Caco-2 (cell line): ENCODE measurements at regions not wholly inside any gene's neighbourhood (a gene's known extent, or its start where the extent isn't known, plus 50 kb on each side); places are given as distances from the start of the nearest gene placed in this dataset.
"Not testable (repeated sequence)": the region's sequence is repeated elsewhere in the genome, so short reads cannot be mapped to it uniquely, and the experiment has no call there.

Experiments
- BruUV-seq: library from RNA; stranded (reverse); fragments of 400-500 nt; replicated peaks from 2 replicates; lab custom pipeline; 2021; lab: Mats Ljungman, UMichigan
- CTCF ChIA-PET: fragments of 300-600 bp; sonication (Branson Sonifier 250); formaldehyde crosslinking; loops from one replicate; lab custom pipeline; 2022; ENCODE audit warnings: antibody characterized with exemption; lab: Charles Lee
- POLR2A ChIA-PET: fragments of 300-600 bp; sonication (Branson Sonifier 250); formaldehyde crosslinking; loops from one replicate; lab custom pipeline; 2022; ENCODE audit warnings: antibody characterized with exemption; lab: Charles Lee
- DNase-seq, 2 experiments: peaks; one replicate each; pipeline versions ENCODE4 v3.0.0 to v3.0.0-alpha.2; 2020 to 2022
- H3K27me3 ChIP-seq: replicated peaks from 2 replicates; pipeline ENCODE4 v1.6.0; 2011; ENCODE audit warnings: low read length; ENCODE audit not compliant: control insufficient read depth, insufficient read depth
- H3K36me3 ChIP-seq: 2 replicates; pipeline ENCODE4 v1.5.1; 2011; ENCODE audit warnings: low read length; ENCODE audit not compliant: control insufficient read depth, insufficient read depth
- H3K4me1 ChIP-seq: fragments of 250-450 bp; sonication (Bioruptor Pico); 2 replicates; pipeline ENCODE4 v1.5.1; 2020; ENCODE audit warnings: mild to moderate bottlenecking
- H3K4me3 ChIP-seq: 2 replicates; pipeline ENCODE4 v1.5.1; 2011; ENCODE audit warnings: low read depth, mild to moderate bottlenecking, control low read depth, low read length
- H3K9me3 ChIP-seq: fragments of 250-450 bp; sonication (Bioruptor Pico); 2 replicates; pipeline ENCODE4 v1.5.1; 2020; ENCODE audit warnings: mild to moderate bottlenecking, moderate library complexity
- H3K27ac Mint-ChIP-seq: one replicate; pipeline ENCODE4 v1.8.0; 2022; ENCODE audit warnings: mixed read lengths; ENCODE audit not compliant: unreplicated experiment
- H3K27me3 Mint-ChIP-seq: one replicate; pipeline ENCODE4 v1.8.0; 2022; ENCODE audit warnings: mixed read lengths; ENCODE audit not compliant: insufficient read depth, unreplicated experiment
- H3K36me3 Mint-ChIP-seq: one replicate; pipeline ENCODE4 v1.8.0; 2022; ENCODE audit warnings: mild to moderate bottlenecking, mixed read lengths; ENCODE audit not compliant: insufficient read depth, unreplicated experiment
- H3K4me1 Mint-ChIP-seq: one replicate; pipeline ENCODE4 v1.8.0; 2022; ENCODE audit warnings: low read depth, mixed read lengths; ENCODE audit not compliant: unreplicated experiment
- H3K4me3 Mint-ChIP-seq: one replicate; pipeline ENCODE4 v1.8.0; 2022; ENCODE audit warnings: mild to moderate bottlenecking, moderate library complexity, mixed read lengths; ENCODE audit not compliant: unreplicated experiment
- H3K9me3 Mint-ChIP-seq: one replicate; pipeline ENCODE4 v1.8.0; 2022; ENCODE audit warnings: mixed read lengths; ENCODE audit not compliant: unreplicated experiment
- intact Hi-C: fragments of 100-400 bp; cut with micrococcal nuclease; formaldehyde crosslinking; loops from one replicate; pipeline ENCODE4 v1.10.0; 2022; ENCODE audit not compliant: unreplicated experiment

- H3K36me3 Mint-ChIP-seq, BruUV-seq, POLR2A ChIA-PET: not testable (repeated sequence)
These were observed 51.0 kb downstream of the NPIPB11 start for GRCh38 chr16:29355339-29356059.

GRCh38 chr16:29354449-29354848 lies 52.1 kb downstream of the NPIPB11 start:
- H3K27ac Mint-ChIP-seq, H3K4me1 ChIP-seq, intact Hi-C loops, H3K9me3 ChIP-seq, POLR2A ChIA-PET, H3K27me3 ChIP-seq, H3K4me3 ChIP-seq, H3K4me3 Mint-ChIP-seq, H3K36me3 ChIP-seq, H3K36me3 Mint-ChIP-seq, H3K4me1 Mint-ChIP-seq, H3K9me3 Mint-ChIP-seq, CTCF ChIA-PET, H3K27me3 Mint-ChIP-seq, DNase-seq, BruUV-seq: not testable (repeated sequence)

More at GRCh38 chr16:29355339-29356059, 51.0 kb downstream of the NPIPB11 start:
- H3K36me3 ChIP-seq, H3K4me1 Mint-ChIP-seq, H3K4me3 Mint-ChIP-seq, H3K27me3 Mint-ChIP-seq, H3K9me3 ChIP-seq, intact Hi-C loops, DNase-seq, H3K27ac Mint-ChIP-seq, H3K27me3 ChIP-seq, CTCF ChIA-PET, H3K4me1 ChIP-seq, H3K9me3 Mint-ChIP-seq, H3K4me3 ChIP-seq: not testable (repeated sequence)

- H3K4me3 ChIP-seq, H3K4me1 ChIP-seq, POLR2A ChIA-PET, BruUV-seq, H3K36me3 Mint-ChIP-seq, H3K4me1 Mint-ChIP-seq, H3K36me3 ChIP-seq, H3K9me3 Mint-ChIP-seq, H3K27ac Mint-ChIP-seq, DNase-seq, intact Hi-C loops, H3K27me3 Mint-ChIP-seq, H3K9me3 ChIP-seq, H3K27me3 ChIP-seq, CTCF ChIA-PET, H3K4me3 Mint-ChIP-seq: not testable (repeated sequence)
These were observed 53.9 kb downstream of the NPIPB11 start for GRCh38 chr16:29352617-29352999.

GRCh38 chr16:29351970-29352616 lies 54.4 kb downstream of the NPIPB11 start:
- H3K27me3 Mint-ChIP-seq, POLR2A ChIA-PET, H3K4me3 Mint-ChIP-seq, H3K27me3 ChIP-seq, H3K9me3 ChIP-seq, DNase-seq, H3K36me3 ChIP-seq, H3K4me1 ChIP-seq, H3K36me3 Mint-ChIP-seq, BruUV-seq, H3K4me1 Mint-ChIP-seq, H3K27ac Mint-ChIP-seq, intact Hi-C loops, CTCF ChIA-PET, H3K9me3 Mint-ChIP-seq, H3K4me3 ChIP-seq: not testable (repeated sequence)

GRCh38 chr16:29351271-29351969 lies 55.1 kb downstream of the NPIPB11 start:
- H3K4me3 Mint-ChIP-seq, CTCF ChIA-PET, H3K4me1 ChIP-seq, H3K9me3 Mint-ChIP-seq, H3K4me1 Mint-ChIP-seq, H3K27me3 Mint-ChIP-seq, H3K27ac Mint-ChIP-seq, H3K4me3 ChIP-seq, H3K27me3 ChIP-seq, intact Hi-C loops, H3K9me3 ChIP-seq, H3K36me3 ChIP-seq, DNase-seq, BruUV-seq, H3K36me3 Mint-ChIP-seq, POLR2A ChIA-PET: not testable (repeated sequence)

- BruUV-seq, H3K27ac Mint-ChIP-seq, H3K27me3 ChIP-seq, DNase-seq, H3K9me3 Mint-ChIP-seq, H3K4me3 Mint-ChIP-seq, POLR2A ChIA-PET, H3K36me3 ChIP-seq, H3K4me3 ChIP-seq, H3K4me1 ChIP-seq, H3K27me3 Mint-ChIP-seq, intact Hi-C loops, H3K36me3 Mint-ChIP-seq, H3K4me1 Mint-ChIP-seq, H3K9me3 ChIP-seq: not testable (repeated sequence)
- CTCF ChIA-PET: interaction anchor here (0.7 kb wide), 1 partner anchor 119 kb away, joined by 3 read pairs; no protein-coding TSS in a partner anchor
These were observed 56.5 kb downstream of the NPIPB11 start for GRCh38 chr16:29349966-29350365.
